CD4-positive, alpha-beta T cell treated with Interleukin-1 beta for 1 hour (primary cell): ENCODE measurements at regions not wholly inside any gene's neighbourhood (a gene's known extent, or its start where the extent isn't known, plus 50 kb on each side); places are given as distances from the start of the nearest gene placed in this dataset.

ENCODE experiments used
- DNase-seq, 2 donors: peaks; one replicate each; pipeline ENCODE4 v3.0.0-alpha.2; 2020 to 2022

GRCh38 chr22:25368271-25368670 lies 148.8 kb downstream of the CRYBB2 start:
- DNase-seq, result no peak

DNA sequence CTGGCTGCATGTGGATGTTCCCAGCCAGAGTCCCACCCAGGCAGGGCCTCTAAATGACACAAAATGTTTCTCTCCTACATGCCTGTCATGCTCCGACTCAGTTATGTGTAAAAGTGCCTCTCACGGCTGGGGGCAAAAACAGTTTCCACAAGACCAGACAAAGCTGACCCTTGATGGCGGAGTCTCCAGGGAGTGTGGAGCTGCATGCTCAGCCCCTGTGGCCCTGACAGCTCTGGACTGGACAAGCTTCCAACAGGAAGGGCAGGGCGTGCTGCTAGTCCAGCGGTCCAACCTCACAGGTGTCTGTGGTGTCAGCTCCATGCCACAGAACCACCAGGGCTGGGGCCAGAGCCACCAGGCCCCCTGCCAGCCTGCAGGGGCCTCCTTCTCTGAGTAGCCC lies 149.6 kb downstream of the CRYBB2 start:
- DNase-seq, result no peak

DNA sequence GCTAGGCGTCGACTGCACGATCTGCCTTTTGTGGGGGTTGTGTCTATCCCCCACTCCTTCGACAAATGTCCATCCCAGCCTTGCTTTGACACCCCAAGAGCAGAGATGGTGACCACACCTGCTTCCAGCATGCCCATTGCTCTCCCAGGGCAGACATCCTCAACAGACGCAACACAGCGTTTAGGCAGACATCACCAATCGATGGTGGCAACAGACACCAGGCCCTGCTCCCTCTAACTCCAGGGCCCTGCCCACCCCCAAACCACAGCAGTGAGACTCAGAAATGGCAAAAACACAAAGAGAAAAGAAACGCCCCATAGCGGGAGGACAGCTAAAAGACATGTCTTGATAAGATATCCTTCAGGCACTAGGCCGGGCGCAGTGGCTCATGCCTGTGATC lies 150.9 kb downstream of the CRYBB2 start:
- no peak for DNase-seq

- no peak for DNase-seq
Measured at GRCh38 chr22:25372000-25372595, 152.7 kb downstream of the CRYBB2 start.

- DNase-seq, result no peak
Measured at GRCh38 chr22:25373961-25374360, 154.5 kb downstream of the CRYBB2 start.

DNA sequence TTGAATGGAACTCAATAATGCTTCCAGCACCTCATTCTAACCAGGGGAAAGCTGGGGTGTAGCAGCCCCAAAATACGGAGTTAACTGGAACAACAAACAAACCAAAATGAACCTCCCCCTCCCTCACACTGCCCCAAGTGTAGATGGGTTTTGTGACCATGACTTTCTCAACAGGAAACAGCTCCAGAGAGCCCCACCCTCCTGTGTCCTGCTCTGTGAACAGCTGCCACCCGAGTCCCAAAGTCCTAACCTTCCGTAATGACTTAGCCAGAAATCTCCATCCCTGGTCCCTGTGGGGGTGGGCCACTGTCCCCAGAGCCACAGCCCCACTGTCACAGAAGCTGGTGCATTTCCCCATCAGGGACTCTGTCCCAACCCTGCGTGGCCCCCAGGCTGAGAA lies 155.4 kb downstream of the CRYBB2 start:
- DNase-seq, result no peak

GRCh38 chr22:25375683-25376082 lies 156.2 kb downstream of the CRYBB2 start:
- DNase-seq, result no peak

GRCh38 chr22:25377699-25378098 lies 158.3 kb downstream of the CRYBB2 start:
- no peak for DNase-seq

- no peak for DNase-seq
Measured at GRCh38 chr22:25380122-25380747, 160.8 kb downstream of the CRYBB2 start.

- DNase-seq, result no peak
Measured at GRCh38 chr22:25382762-25383161, 163.3 kb downstream of the CRYBB2 start.

DNA sequence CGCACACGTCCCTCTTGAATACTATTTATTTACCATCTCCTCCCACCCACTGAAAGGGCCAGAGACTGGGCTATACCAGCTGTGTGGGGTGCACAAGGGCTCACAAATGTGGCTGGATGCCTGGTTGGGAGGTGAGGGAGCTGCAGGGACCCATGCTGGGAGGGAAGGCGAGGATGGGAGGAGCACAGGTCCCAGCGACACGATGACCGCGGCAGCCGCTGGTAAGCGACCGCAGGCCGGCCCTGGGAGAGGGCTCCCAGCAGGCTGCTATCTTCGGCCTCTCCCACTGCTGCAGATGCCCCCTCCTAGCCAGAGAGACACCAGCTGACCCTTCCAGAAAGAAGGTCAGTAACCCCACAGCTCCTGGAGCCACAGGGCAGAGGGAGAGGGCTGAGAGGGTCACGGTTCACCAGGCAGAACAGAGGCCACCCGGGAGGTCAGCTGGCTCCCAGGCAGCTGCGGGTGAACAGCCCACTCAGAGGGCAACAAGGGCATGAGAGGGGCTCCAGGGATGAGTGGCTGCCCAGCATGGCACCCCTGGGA lies 163.9 kb downstream of the CRYBB2 start:
- no peak for DNase-seq

- no peak for DNase-seq
Measured at GRCh38 chr22:25383892-25384291, 164.5 kb downstream of the CRYBB2 start.

- no peak for DNase-seq
Measured at GRCh38 chr22:25386538-25386884, 167.1 kb downstream of the CRYBB2 start.

DNA sequence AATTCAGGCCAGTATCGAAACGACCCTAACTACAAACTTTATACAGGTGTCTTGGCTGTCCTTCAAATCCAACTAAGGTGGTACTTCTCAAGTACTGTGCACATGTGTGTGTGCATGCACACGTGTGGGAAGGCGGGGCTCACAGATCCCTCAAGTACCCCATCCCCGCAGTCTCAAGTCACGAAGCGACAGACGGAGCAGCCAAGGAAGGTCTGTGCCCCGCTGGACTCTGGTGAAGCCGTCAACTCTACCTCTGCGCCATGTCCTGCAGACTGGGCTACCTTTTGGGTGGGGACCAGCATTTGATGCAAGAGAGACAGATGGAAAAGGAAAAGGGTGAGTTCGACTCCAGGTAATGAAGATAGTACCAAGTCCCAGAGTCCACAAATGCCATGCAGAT lies 169.0 kb downstream of the CRYBB2 start:
- no peak for DNase-seq

- DNase-seq, result peak in 1 of 2 donors; percentile 5
Measured at GRCh38 chr22:25388866-25389540, 169.6 kb downstream of the CRYBB2 start.

DNA sequence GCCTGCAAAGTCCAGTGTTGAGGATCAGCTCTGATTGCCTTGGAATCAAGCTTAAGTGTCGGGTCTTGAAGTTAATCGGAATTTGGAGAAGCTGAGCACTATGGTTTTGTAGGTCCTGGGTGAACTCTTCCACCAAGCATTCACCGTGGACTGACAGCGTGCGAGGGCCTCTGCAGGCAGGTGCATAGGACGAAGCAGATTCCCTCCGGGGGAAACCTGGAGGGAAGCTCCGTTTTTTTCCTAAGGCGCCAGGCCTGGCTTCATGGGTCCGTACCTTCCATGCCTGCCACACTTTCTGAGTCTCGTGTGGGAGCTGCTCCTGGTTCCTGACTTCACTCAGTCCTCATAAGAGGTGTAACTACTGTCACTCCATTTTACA lies 170.1 kb downstream of the CRYBB2 start:
- DNase-seq, result no peak

GRCh38 chr22:25390297-25391240 lies 171.1 kb downstream of the CRYBB2 start:
- DNase-seq, result no peak

GRCh38 chr22:25392584-25392983 lies 171.9 kb upstream of the GRK3 start:
- no peak for DNase-seq

DNA sequence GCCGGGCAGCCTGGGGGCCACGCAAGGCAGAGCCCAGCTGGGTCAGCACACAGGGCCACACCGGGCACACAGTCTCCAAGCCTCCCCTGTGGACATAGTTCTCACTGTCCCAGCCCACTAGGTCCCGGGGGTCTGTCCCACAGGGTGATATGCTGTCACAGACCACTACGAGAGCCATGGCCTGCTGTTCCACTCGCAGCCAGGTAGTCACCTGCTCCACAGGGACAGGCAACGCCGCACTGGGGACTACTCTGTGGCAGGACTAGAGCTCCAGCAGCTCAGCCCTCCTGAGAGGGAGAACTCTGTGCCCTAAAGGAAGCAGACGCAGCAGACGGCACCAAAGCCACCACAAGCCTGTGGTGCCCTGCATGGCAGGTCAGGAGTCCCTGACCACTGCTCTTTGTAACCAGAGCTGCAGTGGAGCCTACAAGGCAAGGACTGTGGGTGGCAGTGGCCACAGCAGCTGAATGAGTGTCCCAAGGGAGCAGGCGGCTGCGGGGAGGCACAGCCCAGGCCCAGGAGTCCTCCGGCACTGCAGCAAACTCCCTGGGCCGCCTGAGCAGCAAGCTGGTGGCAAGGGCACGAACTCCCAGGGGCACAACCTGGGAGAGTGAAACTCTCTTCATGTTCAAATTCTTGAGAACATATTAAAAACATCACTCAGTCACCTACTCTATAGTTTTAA lies 171.2 kb upstream of the GRK3 start:
- DNase-seq, result no peak

DNA sequence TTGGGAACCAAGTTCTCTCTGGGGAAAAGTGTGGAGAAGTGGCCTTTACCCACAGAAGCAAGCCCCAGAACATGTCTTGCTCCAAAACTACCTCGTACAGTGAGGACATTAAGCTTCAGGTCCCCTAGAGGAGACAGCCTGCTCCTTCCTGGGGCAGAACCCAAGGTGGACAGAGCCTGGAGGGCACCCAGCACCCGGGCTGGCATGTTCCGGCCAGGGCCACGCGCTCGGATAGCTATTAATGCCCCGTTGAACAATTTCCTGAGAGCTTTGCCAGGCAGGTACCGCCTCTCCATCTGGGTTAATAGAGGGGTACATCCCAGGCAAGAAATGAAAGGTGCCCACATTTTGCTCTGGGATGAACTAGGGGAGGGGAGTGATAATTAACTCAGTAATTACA lies 169.0 kb upstream of the GRK3 start:
- DNase-seq, result no peak

DNA sequence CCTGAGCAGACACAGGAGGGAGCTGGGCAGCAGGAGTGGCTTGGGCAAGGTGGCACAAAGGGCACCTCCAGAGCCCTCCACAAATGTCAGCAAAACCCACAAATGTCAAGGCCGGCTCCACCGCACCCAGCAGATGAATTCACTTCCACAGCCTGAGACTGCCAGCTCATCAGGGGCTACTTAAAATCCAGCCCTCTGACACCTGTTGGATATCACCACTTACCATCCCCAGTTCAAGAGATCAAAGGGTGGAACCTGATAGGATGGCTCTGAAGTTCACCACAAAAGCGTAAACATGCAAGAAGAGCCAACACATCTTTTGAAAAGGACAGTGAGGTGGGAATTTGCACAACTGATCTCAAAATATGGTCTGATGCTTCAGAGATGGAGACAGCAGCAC lies 168.6 kb upstream of the GRK3 start:
- DNase-seq, result no peak

DNA sequence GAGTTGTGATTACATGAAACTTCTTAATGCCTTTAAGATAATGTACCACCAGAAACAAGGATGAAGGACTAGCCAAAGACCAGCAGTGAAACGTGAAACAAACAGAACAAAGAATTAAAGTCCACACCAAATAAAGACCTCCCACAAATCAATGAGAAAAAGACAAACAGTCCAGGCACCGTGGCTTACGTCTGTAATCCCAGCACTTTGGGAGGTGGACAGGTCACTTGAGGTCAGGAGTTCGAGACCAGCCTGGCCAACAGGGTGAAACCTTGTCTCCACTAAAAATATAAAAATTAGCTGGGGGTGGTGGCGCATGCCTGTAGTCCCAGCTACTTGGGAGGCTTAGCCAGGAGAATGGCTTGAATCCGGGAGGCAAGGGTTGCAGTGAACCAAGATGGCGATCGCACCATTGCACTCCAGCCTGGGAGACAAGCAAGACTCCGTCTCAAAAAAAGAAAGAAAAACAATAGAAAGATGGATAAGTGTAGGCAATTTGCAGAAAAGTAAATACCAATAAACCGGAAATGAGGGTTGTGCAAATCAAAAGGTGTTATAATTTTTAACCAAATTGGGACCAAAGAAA lies 167.8 kb upstream of the GRK3 start:
- DNase-seq, result no peak
